MCF 10A (cell line): ENCODE measurements at regions not wholly inside any gene's neighbourhood (a gene's known extent, or its start where the extent isn't known, plus 50 kb on each side); places are given as distances from the start of the nearest gene placed in this dataset.
"Not testable (repeated sequence)": the region's sequence is repeated elsewhere in the genome, so short reads cannot be mapped to it uniquely, and the experiment has no call there.

ENCODE experiments used
- BruUV-seq: library from RNA; stranded (reverse); fragments of 400-500 nt; replicated peaks from 2 replicates; lab custom pipeline; 2021; lab: Mats Ljungman, UMichigan
- CTCF ChIA-PET: fragments of 300-600 bp; sonication (Branson Sonifier 250); formaldehyde crosslinking; extraction: SDS; loops from one replicate; lab custom pipeline; 2021; ENCODE audit warnings: antibody characterized with exemption, inconsistent platforms; lab: Yijun Ruan, JAX
- POLR2A ChIA-PET: fragments of 300-600, 350-650 bp; sonication (Branson Sonifier 250); formaldehyde crosslinking; extraction: SDS; loops from one replicate; lab custom pipeline; 2020; ENCODE audit warnings: antibody characterized with exemption, inconsistent platforms; lab: Yijun Ruan, JAX
- DNase-seq: peaks from one replicate; pipeline ENCODE4 v3.0.0-alpha.2; 2018; ENCODE audit not compliant: unreplicated experiment
- H3K27ac Mint-ChIP-seq: one replicate; pipeline ENCODE4 v1.8.0; 2022; ENCODE audit warnings: mild to moderate bottlenecking, low read depth, mixed read lengths; ENCODE audit not compliant: unreplicated experiment
- H3K27me3 Mint-ChIP-seq: one replicate; pipeline ENCODE4 v1.8.0; 2022; ENCODE audit warnings: mixed read lengths; ENCODE audit not compliant: insufficient read depth, unreplicated experiment
- H3K36me3 Mint-ChIP-seq: one replicate; pipeline ENCODE4 v1.8.0; 2022; ENCODE audit warnings: mild to moderate bottlenecking, moderate library complexity, mixed read lengths; ENCODE audit not compliant: insufficient read depth, unreplicated experiment
- H3K4me1 Mint-ChIP-seq: one replicate; pipeline ENCODE4 v1.8.0; 2022; ENCODE audit warnings: mixed read lengths; ENCODE audit not compliant: insufficient read depth, unreplicated experiment
- H3K4me3 Mint-ChIP-seq: one replicate; pipeline ENCODE4 v1.8.0; 2022; ENCODE audit warnings: mild to moderate bottlenecking, moderate library complexity, mixed read lengths; ENCODE audit not compliant: unreplicated experiment
- H3K9me3 Mint-ChIP-seq: one replicate; pipeline ENCODE4 v1.8.0; 2022; ENCODE audit warnings: mixed read lengths; ENCODE audit not compliant: unreplicated experiment
- CTCF ChIP-seq: fragments of 200-600 bp; IDR thresholded peaks from one replicate; pipeline ENCODE4 v1.8.0; 2022; ENCODE audit warnings: antibody characterized with exemption, mild to moderate bottlenecking; ENCODE audit not compliant: unreplicated experiment
- intact Hi-C: fragments of 100-400 bp; cut with micrococcal nuclease; formaldehyde crosslinking; loops from 2 replicates; pipeline ENCODE4 v1.14.1; 2022

DNA sequence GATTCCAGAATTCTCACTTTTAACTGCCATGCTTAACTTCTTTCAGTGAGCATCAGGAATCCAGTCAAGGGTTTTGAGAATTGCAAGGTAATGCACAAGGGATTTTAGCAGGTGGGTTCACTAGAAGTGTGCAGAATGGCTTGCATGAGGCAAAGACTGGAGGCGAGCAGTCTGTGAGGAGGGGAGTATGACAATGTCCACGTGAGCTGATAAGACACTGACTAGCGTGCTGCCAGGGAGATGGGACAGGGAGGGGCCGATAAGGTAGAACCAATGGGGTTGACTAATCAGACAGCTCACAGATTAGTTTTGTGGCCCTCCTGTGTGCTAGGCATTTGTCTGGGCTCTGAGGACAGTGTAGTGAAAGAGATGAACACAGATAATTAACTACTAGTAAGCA, 102.0 kb upstream of the DAZL start:
- ChIA-PET POLR2A (no interaction called here), CTCF (interaction anchor here (0.7 kb wide), 1 partner anchor 121 kb away, joined by 3 read pairs; no protein-coding TSS in a partner anchor)
- Mint-ChIP-seq H3K36me3 (no peaks in the 10 kb centered on the region), H3K9me3 (no peaks in the 10 kb centered on the region), H3K27me3 (peaks cover 5% of the 10 kb centered on the region), H3K27ac (no peak overlapping the region), H3K4me1 (no peaks in the 10 kb centered on the region), H3K4me3 (no peak overlapping the region)
- DNase-seq, result no peak
- BruUV-seq, result no TSS peak
- TF ChIP-seq CTCF, result no peak
- intact Hi-C loops, result no loop called here

DNA sequence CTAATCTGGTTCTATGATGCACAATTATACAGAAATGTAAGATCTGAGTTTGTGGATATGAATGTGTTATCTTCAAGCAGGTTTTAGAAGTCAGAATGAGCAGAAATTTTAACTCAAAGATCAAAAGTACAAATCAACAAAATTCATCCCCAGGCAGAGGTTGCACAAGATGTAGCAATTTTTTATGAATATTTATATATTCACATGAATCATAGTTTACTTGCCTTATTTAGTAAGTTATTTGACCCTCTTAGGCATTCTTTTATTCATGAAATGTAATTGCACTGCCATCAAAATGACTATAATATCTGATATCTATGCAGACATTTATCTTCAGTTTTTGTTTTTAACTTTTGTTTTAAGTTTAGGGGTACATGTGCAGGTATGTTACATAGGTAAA, 103.1 kb upstream of the DAZL start:
- no TSS peak for BruUV-seq
- CTCF ChIA-PET, result interaction anchor here (0.6 kb wide), 1 partner anchor 427 kb away, joined by 3 read pairs; no protein-coding TSS in a partner anchor
- no peaks in the 10 kb centered on the region for H3K4me1 Mint-ChIP-seq

GRCh38 chr3:16711691-16712090, 106.5 kb upstream of the DAZL start:
- intact Hi-C loops, H3K36me3 Mint-ChIP-seq, H3K4me1 Mint-ChIP-seq, H3K4me3 Mint-ChIP-seq, DNase-seq, BruUV-seq, CTCF ChIA-PET, POLR2A ChIA-PET, H3K9me3 Mint-ChIP-seq, H3K27ac Mint-ChIP-seq: not testable (repeated sequence)
- H3K27me3 Mint-ChIP-seq, result peaks cover 13% of the 10 kb centered on the region

More for the DNA sequence above, 103.1 kb upstream of the DAZL start:
- POLR2A ChIA-PET, result interaction anchor here (0.7 kb wide), 1 partner anchor 19 kb away, joined by 3 read pairs; no protein-coding TSS in a partner anchor
- Mint-ChIP-seq H3K9me3 (no peaks in the 10 kb centered on the region), H3K27ac (no peak overlapping the region), H3K36me3 (no peaks in the 10 kb centered on the region), H3K4me3 (no peak overlapping the region), H3K27me3 (peaks cover 2% of the 10 kb centered on the region)
- intact Hi-C loops, result no loop called here
- no peak for DNase-seq
- TF ChIP-seq CTCF, result no peak

DNA sequence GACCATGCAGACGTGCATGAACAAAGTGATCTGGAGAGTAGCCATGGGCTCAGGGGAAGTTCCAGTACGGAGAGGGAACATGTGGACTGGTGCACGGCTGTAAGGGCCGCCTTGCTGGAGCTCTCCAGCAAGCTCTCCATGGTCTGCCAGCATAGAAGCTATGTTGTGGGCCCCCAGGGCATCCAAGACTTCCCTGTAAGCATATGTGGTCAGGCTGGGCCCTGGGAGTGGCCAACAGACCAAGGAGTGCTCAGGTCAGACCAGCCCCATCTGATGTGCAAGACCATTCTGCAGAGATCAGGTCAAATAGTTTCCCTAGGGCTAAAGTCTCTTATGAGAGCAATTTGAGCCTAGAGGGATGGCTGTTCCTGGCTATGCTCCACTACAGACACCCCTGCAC, 110.1 kb upstream of the DAZL start:
- no peak for TF ChIP-seq CTCF
- Mint-ChIP-seq H3K36me3 (no peaks in the 10 kb centered on the region), H3K27me3 (peaks cover 13% of the 10 kb centered on the region), H3K27ac (no peak overlapping the region), H3K9me3 (peaks cover 8% of the 10 kb centered on the region), H3K4me1 (no peaks in the 10 kb centered on the region), H3K4me3 (no peak overlapping the region)
- DNase-seq, result no peak
- ChIA-PET CTCF (interaction anchor here (1.0 kb wide), 1 partner anchor 134 kb away, joined by 3 read pairs; no protein-coding TSS in a partner anchor), POLR2A (no interaction called here)
- intact Hi-C loops, result no loop called here
- BruUV-seq, result no TSS peak

DNA sequence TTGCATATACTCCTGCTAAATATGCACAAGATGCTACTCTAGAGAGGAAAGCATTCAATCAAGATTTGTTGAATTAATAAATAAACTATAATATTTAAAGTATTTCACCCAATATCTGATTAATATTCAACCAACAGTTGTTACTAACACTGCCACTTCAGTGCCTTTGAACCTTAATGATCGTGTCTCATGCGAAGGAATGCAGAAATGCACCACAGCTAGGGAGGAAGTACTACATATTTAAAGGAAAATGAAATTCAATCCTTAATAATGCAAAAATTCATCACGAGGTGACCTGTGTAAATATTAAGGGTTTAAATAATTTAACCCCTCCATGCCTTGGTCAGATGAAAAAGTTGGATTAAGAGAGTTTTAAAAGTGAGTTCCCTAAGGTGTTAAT, 114.2 kb upstream of the DAZL start:
- intact Hi-C loops, result no loop called here
- Mint-ChIP-seq H3K36me3 (no peaks in the 10 kb centered on the region), H3K4me3 (no peak overlapping the region), H3K9me3 (peaks cover under 1% of the 10 kb centered on the region), H3K4me1 (no peaks in the 10 kb centered on the region), H3K27ac (no peak overlapping the region), H3K27me3 (peaks cover under 1% of the 10 kb centered on the region)
- no TSS peak for BruUV-seq
- CTCF ChIA-PET, result no interaction called here
- POLR2A ChIA-PET, result no interaction called here
- no peak for DNase-seq
- no peak for TF ChIP-seq CTCF
